SK-N-SH (cell line): ENCODE measurements at regions not wholly inside any gene's neighbourhood (a gene's known extent, or its start where the extent isn't known, plus 50 kb on each side); places are given as distances from the start of the nearest gene placed in this dataset.

Source experiments
- CTCF ChIA-PET: fragments of 300-600, 350-600 bp; formaldehyde crosslinking; extraction: SDS; loops from one replicate; lab custom pipeline; 2021; lab: Yijun Ruan, JAX
- POLR2A ChIA-PET: fragments of 350-600 bp; sonication (Branson Sonifier 250); formaldehyde crosslinking; extraction: SDS; loops from one replicate; lab custom pipeline; 2020; ENCODE audit warnings: antibody characterized with exemption, inconsistent platforms; lab: Yijun Ruan, JAX
- DNase-seq: peaks from one replicate; pipeline ENCODE4 v3.0.0; 2012
- H2AFZ ChIP-seq: fragments of 200-600 bp; sonication (generic); 2 replicates; pipeline ENCODE4 v1.8.1; 2016; ENCODE audit warnings: antibody characterized with exemption, mild to moderate bottlenecking, low read depth
- H3F3A ChIP-seq: fragments of 200-600 bp; sonication (generic); replicated peaks from 2 replicates; pipeline ENCODE3; 2016; ENCODE audit warnings: antibody characterized with exemption, mild to moderate bottlenecking; ENCODE audit not compliant: insufficient read depth
- H3K27ac ChIP-seq, 2 experiments: fragments of 200-500 bp in 1 of 2; fragments of 200-600 bp in 1 of 2; sonication (Bioruptor generic) in 1 of 2; sonication (generic), shearing (Covaris generic) in 1 of 2; 2 replicates each; pipeline versions ENCODE4 v1.5.1 to v1.6.1; 2014 to 2016; ENCODE audit warnings: low read depth in 2 of 2, inconsistent platforms in 1 of 2, low read length in 1 of 2, mild to moderate bottlenecking in 1 of 2, mixed read lengths in 1 of 2
- H3K27me3 ChIP-seq: fragments of 200-600 bp; sonication (generic), shearing (Covaris generic); 2 replicates; pipeline ENCODE4 v1.6.1; 2016; ENCODE audit warnings: mixed run types; ENCODE audit not compliant: insufficient read depth
- H3K36me3 ChIP-seq, 2 experiments: fragments of 200-500 bp in 1 of 2; fragments of 200-600 bp in 1 of 2; sonication (Bioruptor generic) in 1 of 2; sonication (generic) in 1 of 2; replicated peaks in 1 of 2; 2 replicates each; pipeline versions ENCODE3 to v1.5.1; 2014 to 2016; ENCODE audit warnings: low read length in 1 of 2, mild to moderate bottlenecking in 1 of 2; ENCODE audit not compliant: insufficient read depth in 2 of 2, control insufficient read depth in 1 of 2
- H3K4me1 ChIP-seq, 2 experiments: fragments of 200-500 bp in 1 of 2; fragments of 200-600 bp in 1 of 2; sonication (Bioruptor generic) in 1 of 2; sonication (generic), shearing (Covaris generic) in 1 of 2; 2 replicates each; pipeline versions ENCODE4 v1.5.1 to v1.6.1; 2014 to 2016; ENCODE audit warnings: low read depth in 1 of 2, low read length in 1 of 2, mixed run types in 1 of 2; ENCODE audit not compliant: insufficient read depth in 2 of 2, control insufficient read depth in 1 of 2
- H3K4me2 ChIP-seq: fragments of 200-600 bp; sonication (generic), shearing (Covaris generic); 2 replicates; pipeline ENCODE4 v1.6.1; 2017; ENCODE audit warnings: mixed run types
- H3K4me3 ChIP-seq, 2 experiments: fragments of 200-500 bp in 1 of 2; fragments of 200-600 bp in 1 of 2; sonication (Bioruptor generic) in 1 of 2; sonication (generic), shearing (Covaris generic) in 1 of 2; 2 replicates each; pipeline versions ENCODE4 v1.5.1 to v1.8.1; 2014 to 2016; ENCODE audit warnings: low read depth in 2 of 2, inconsistent platforms in 1 of 2, low read length in 1 of 2, mild to moderate bottlenecking in 1 of 2, mixed read lengths in 1 of 2, moderate library complexity in 1 of 2
- H3K79me2 ChIP-seq: fragments of 200-600 bp; sonication (generic); 2 replicates; pipeline ENCODE4 v1.8.1; 2017; ENCODE audit warnings: mild to moderate bottlenecking; ENCODE audit not compliant: insufficient read depth
- H3K9ac ChIP-seq: fragments of 200-600 bp; sonication (generic); 2 replicates; pipeline ENCODE4 v1.6.1; 2017; ENCODE audit warnings: mixed run types
- H3K9me2 ChIP-seq: fragments of 200-600 bp; sonication (generic); 2 replicates; pipeline ENCODE4 v1.6.1; 2017; ENCODE audit warnings: mixed run types
- H3K9me3 ChIP-seq: fragments of 200-600 bp; sonication (generic); 2 replicates; pipeline ENCODE4 v1.6.1; 2017; ENCODE audit warnings: mixed run types, mild to moderate bottlenecking, moderate library complexity
- H4K20me1 ChIP-seq: fragments of 200-600 bp; sonication (generic); 2 replicates; pipeline ENCODE4 v1.6.1; 2017; ENCODE audit warnings: mild to moderate bottlenecking, mixed run types; ENCODE audit not compliant: insufficient read depth
- CHD2 ChIP-seq: fragments of 150-350 bp; IDR thresholded peaks from 2 replicates; pipeline ENCODE4 v1.6.1; 2018; ENCODE audit warnings: low read length; ENCODE audit not compliant: partially characterized antibody
- CTCF ChIP-seq: fragments of 200-600 bp; sonication (generic); IDR thresholded peaks from 2 replicates; pipeline ENCODE4 v1.6.1; 2017; ENCODE audit warnings: antibody characterized with exemption, mild to moderate bottlenecking, moderate library complexity
- EP300 ChIP-seq, 2 experiments: IDR thresholded peaks; 2 replicates each; pipeline versions ENCODE4 v1.4.0 to v1.6.1; 2012; ENCODE audit warnings: borderline replicate concordance in 1 of 2, low read depth in 1 of 2, low read length in 1 of 2
- EZH2phosphoT487 ChIP-seq: fragments of 200-600 bp; sonication (generic); IDR thresholded peaks from 2 replicates; pipeline ENCODE4 v1.6.1; 2017; ENCODE audit warnings: low read depth, mixed run types, mild to moderate bottlenecking, antibody characterized with exemption, moderate library complexity, borderline replicate concordance
- FOSL2 ChIP-seq: IDR thresholded peaks from 2 replicates; pipeline ENCODE4 v1.4.0; 2012; ENCODE audit warnings: low read depth, mild to moderate bottlenecking, moderate library complexity, borderline replicate concordance
- IRF3 ChIP-seq: fragments of 150-350 bp; IDR thresholded peaks from 2 replicates; pipeline ENCODE4 v1.6.1; 2016; ENCODE audit warnings: mild to moderate bottlenecking, low read depth, low read length
- JUND ChIP-seq: IDR thresholded peaks from 2 replicates; pipeline ENCODE4 v1.4.0; 2012
- MAX ChIP-seq: IDR thresholded peaks from 2 replicates; pipeline ENCODE4 v1.4.0; 2012; ENCODE audit warnings: low read depth
- MEF2A ChIP-seq: IDR thresholded peaks from 2 replicates; pipeline ENCODE4 v1.4.0; 2012; ENCODE audit warnings: low read depth, borderline replicate concordance
- REST ChIP-seq: IDR thresholded peaks from 2 replicates; pipeline ENCODE4 v1.6.1; 2012; ENCODE audit warnings: mild to moderate bottlenecking, low read depth, low read length, moderate library complexity
- RFX5 ChIP-seq: IDR thresholded peaks from 2 replicates; pipeline ENCODE4 v1.6.1; 2012; ENCODE audit warnings: mild to moderate bottlenecking, improper control_type of control experiment, low read length
- RXRA ChIP-seq: IDR thresholded peaks from 2 replicates; pipeline ENCODE4 v1.4.0; 2012; ENCODE audit warnings: low read depth, mild to moderate bottlenecking, borderline replicate concordance
- TEAD4 ChIP-seq: IDR thresholded peaks from 2 replicates; pipeline ENCODE4 v1.4.0; 2012; ENCODE audit warnings: mild to moderate bottlenecking, borderline replicate concordance; ENCODE audit not compliant: insufficient read depth
- YY1 ChIP-seq: IDR thresholded peaks from 2 replicates; pipeline ENCODE4 v1.4.0; 2012; ENCODE audit warnings: low read depth, mild to moderate bottlenecking
- ZBTB33 ChIP-seq: IDR thresholded peaks from 2 replicates; pipeline ENCODE4 v1.4.0; 2012; ENCODE audit warnings: low read depth, borderline replicate concordance
- WGBS: methylation state at CpG from one replicate; pipeline ENCODE4 v1.1.6; 2017; ENCODE audit warnings: low lambda C conversion rate; 5-methylcytosine and 5-hydroxymethylcytosine counted together

GRCh38 chr10:33035411-33035810, 77.4 kb upstream of the ITGB1 start (continued):
- no peak for TF ChIP-seq REST

- no peaks in the 10 kb centered on the region for H3K27me3 ChIP-seq
- H2AFZ ChIP-seq = 0 out of 2 replicates have a peak overlapping the region, but pooled peaks have one; percentile 35
- ChIA-PET POLR2A (no interaction called here), CTCF (no interaction called here)
- H3K4me3 ChIP-seq = no peak overlapping the region
- no peaks in the 10 kb centered on the region for H4K20me1 ChIP-seq
- H3F3A ChIP-seq = peaks cover 25% of the 10 kb centered on the region
- H3K9me3 ChIP-seq = no peaks in the 10 kb centered on the region
- DNase-seq = no peak
- no peaks in the 10 kb centered on the region for H3K79me2 ChIP-seq
- H3K27ac ChIP-seq = peak overlapping the region in 1 of 2 experiments; percentile 2; a peak in 1 of 4 replicates
- TF ChIP-seq RFX5 = no peak
- H3K9ac ChIP-seq = no peak overlapping the region
- 100% methylated on average over 1 of the region's 1 CpG for WGBS
- no peaks in the 10 kb centered on the region for H3K36me3 ChIP-seq
- H3K9me2 ChIP-seq = no peaks in the 10 kb centered on the region
- no peak overlapping the region for H3K4me2 ChIP-seq
- H3K4me1 ChIP-seq = peaks cover 0 to 12% of the 10 kb centered on the region in 2 experiments; a peak in 2 of 4 replicates
These were observed 76.9 kb upstream of the ITGB1 start for GRCh38 chr10:33034931-33035330.

- CTCF ChIA-PET = no interaction called here
- WGBS = 5% methylated on average over 7 of the region's 7 CpGs
- peak; percentile 77 for TF ChIP-seq MAX
- peak; percentile 51; the same call in 1 of the 2 replicates for TF ChIP-seq YY1
- no peak for TF ChIP-seq CTCF
- TF ChIP-seq JUND = peak; percentile 89
- no peak for TF ChIP-seq RFX5
- peak; percentile 51 for TF ChIP-seq MEF2A
- TF ChIP-seq ZBTB33 = peak; percentile 56; the same call in 1 of the 2 replicates
- TF ChIP-seq FOSL2 = peak; percentile 94
- TF ChIP-seq TEAD4 = peak; percentile 86
- no peak for TF ChIP-seq CHD2
- peak; percentile 99 for TF ChIP-seq RXRA
- TF ChIP-seq IRF3 = no peak
- no peak for TF ChIP-seq EZH2phosphoT487
- TF ChIP-seq EP300 (IDR thresholded peaks at IDR 0.05; ENCODE audit: borderline replicate concordance in 1 of 2, low read depth in 1 of 2, low read length in 1 of 2) = peak; percentile 53 to 99; a peak in 3 of 4 replicates
These were observed 74.7 kb upstream of the ITGB1 start for GRCh38 chr10:33032654-33033151.

More at GRCh38 chr10:33032654-33033151, 74.7 kb upstream of the ITGB1 start:
- Histone ChIP-seq H3K36me3 (no peaks in the 10 kb centered on the region), H3K4me2 (peak overlapping the region; percentile 57; the same call in 1 of the 2 replicates), H4K20me1 (no peaks in the 10 kb centered on the region), H3K27ac (peak overlapping the region; percentile 51 to 95; a peak in 3 of 4 replicates), H3K9me2 (no peaks in the 10 kb centered on the region), H3K9me3 (no peaks in the 10 kb centered on the region), H2AFZ (peak overlapping the region; percentile 80; the same call in 1 of the 2 replicates), H3F3A (peaks cover 25% of the 10 kb centered on the region), H3K27me3 (no peaks in the 10 kb centered on the region), H3K4me1 (peaks cover 0 to 12% of the 10 kb centered on the region in 2 experiments; a peak in 2 of 4 replicates), H3K79me2 (no peaks in the 10 kb centered on the region), H3K4me3 (peak overlapping the region in 1 of 2 experiments; percentile 34; a peak in 2 of 4 replicates), H3K9ac (peak overlapping the region; percentile 59; the same call in 1 of the 2 replicates)
- no peak for DNase-seq
- POLR2A ChIA-PET = no interaction called here
